ENCODE measurements at regions not wholly inside any gene's neighbourhood (a gene's known extent, or its start where the extent isn't known, plus 50 kb on each side); places are given as distances from the start of the nearest gene placed in this dataset.

DNA sequence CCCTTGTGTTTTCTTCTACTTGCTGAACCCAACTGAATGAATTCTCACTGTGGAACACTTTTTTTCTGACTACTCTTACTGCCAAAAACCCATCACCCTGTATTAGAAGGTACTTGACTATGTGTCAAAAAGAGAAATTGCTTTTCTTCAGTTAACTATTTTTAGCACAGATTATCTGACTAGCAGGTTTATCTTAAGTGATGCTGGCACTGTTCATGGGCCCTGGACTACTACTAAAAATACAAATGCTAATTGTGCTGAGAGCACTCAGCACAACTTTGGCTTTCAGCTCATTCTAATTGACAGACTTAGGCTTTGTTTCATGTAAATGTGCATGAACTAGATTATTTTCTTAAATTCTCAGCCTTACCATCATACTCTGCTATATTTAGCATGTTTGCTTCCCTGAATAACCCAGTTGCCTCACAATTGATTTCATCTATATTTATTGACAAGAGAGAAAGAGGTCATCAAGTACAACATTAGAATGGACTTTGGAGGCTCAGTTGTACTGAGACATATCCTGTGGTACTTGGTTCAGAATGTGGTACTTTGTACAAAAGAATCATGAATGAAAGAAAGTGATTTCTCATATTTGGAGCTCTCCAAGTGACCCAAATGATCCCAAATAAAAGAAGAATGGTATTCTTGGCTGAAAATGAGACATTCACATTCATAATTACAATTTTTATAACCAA lies 478.3 kb downstream of the KCNA4 start:
- TF ChIP-seq, protein P1, sequence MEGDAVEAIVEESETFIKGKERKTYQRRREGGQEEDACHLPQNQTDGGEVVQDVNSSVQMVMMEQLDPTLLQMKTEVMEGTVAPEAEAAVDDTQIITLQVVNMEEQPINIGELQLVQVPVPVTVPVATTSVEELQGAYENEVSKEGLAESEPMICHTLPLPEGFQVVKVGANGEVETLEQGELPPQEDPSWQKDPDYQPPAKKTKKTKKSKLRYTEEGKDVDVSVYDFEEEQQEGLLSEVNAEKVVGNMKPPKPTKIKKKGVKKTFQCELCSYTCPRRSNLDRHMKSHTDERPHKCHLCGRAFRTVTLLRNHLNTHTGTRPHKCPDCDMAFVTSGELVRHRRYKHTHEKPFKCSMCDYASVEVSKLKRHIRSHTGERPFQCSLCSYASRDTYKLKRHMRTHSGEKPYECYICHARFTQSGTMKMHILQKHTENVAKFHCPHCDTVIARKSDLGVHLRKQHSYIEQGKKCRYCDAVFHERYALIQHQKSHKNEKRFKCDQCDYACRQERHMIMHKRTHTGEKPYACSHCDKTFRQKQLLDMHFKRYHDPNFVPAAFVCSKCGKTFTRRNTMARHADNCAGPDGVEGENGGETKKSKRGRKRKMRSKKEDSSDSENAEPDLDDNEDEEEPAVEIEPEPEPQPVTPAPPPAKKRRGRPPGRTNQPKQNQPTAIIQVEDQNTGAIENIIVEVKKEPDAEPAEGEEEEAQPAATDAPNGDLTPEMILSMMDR (IDR thresholded peaks at IDR 0.05; ENCODE audit: control insufficient read depth, insufficient read depth, low read depth, low read length, missing control alignments): no peak
- H3K4me3 ChIP-seq (ENCODE audit: control insufficient read depth, low read depth, low read length): no peak overlapping the region
- DNase-seq (ENCODE audit: low read depth): no peak

DNA sequence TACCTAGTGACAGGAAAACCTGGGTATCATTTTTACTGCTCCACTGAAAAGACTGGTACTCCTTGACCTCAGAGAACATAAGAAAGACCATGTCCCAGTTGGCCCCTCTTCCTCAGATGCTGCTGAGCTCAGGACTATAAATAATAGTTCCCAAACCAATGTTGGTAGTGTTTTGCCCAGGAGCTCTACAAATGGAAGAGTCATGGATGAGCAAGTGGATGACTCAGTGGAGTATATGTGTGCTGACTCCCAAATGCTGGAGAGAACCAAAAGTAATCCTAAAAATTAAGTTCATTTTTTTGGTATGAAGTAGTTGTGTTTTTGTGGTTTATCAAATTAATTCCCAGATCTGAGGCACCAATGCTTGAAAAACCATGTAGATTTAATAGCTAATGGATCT lies 482.0 kb downstream of the KCNA4 start:
- DNase-seq (ENCODE audit: low read depth): no peak
- H3K4me3 ChIP-seq (ENCODE audit: control insufficient read depth, low read depth, low read length): no peak overlapping the region
- TF ChIP-seq, protein P1 (IDR thresholded peaks at IDR 0.05; ENCODE audit: control insufficient read depth, insufficient read depth, low read depth, low read length, missing control alignments): no peak

DNA sequence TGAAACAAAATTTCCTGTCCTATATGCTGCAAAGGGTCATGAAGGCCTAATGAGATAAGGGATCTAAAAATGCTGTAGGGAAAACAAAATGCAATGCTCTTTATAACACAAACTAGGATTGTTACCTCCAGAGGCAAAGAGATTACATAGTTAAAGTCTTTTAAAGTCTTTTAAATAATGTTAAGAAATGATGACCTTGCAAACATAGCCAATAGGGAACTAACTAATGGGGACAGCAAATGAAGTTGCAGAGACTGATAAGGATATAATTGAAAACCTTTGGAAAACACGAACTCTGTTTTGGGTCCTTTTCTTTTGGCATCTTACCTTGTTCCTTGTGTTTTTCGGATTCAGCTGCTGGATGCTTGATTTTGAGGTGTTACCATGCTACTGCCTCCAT lies 485.9 kb downstream of the KCNA4 start:
- H3K4me3 ChIP-seq (ENCODE audit: control insufficient read depth, low read depth, low read length): no peak overlapping the region
- no peak for DNase-seq (ENCODE audit: low read depth)
- TF ChIP-seq, protein P1 (IDR thresholded peaks at IDR 0.05; ENCODE audit: control insufficient read depth, insufficient read depth, low read depth, low read length, missing control alignments): no peak

DNA sequence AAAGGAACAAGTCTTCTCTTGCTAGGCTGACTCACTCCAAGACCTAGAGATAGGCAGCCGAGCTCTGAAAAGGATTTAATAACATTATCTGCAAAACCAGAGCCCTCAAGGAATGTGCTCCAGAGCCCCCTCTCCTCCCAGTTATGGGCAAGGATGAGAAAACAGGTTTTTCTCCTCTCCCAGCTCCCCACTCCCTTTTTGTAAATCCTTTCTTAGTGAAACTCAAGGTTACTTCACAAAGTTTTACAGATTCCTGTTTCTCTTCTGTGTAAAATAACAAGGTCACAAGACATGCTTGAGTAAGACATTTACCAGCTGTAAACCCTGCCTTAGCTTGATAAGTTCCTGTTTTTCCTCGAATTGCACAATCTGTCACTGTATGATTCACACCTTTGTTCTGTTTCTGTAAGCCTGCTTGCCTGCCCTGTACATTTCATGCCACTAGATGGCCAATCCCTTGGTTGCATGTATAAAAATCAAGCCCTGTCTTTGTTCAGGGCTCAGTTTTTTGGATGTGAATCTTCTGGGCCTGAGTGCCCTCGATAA lies 489.4 kb downstream of the KCNA4 start:
- DNase-seq (ENCODE audit: low read depth): peak; percentile 3
- H3K4me3 ChIP-seq (ENCODE audit: control insufficient read depth, low read depth, low read length): no peak overlapping the region
- TF ChIP-seq, protein P1 (IDR thresholded peaks at IDR 0.05; ENCODE audit: control insufficient read depth, insufficient read depth, low read depth, low read length, missing control alignments): peak; percentile 25

DNA sequence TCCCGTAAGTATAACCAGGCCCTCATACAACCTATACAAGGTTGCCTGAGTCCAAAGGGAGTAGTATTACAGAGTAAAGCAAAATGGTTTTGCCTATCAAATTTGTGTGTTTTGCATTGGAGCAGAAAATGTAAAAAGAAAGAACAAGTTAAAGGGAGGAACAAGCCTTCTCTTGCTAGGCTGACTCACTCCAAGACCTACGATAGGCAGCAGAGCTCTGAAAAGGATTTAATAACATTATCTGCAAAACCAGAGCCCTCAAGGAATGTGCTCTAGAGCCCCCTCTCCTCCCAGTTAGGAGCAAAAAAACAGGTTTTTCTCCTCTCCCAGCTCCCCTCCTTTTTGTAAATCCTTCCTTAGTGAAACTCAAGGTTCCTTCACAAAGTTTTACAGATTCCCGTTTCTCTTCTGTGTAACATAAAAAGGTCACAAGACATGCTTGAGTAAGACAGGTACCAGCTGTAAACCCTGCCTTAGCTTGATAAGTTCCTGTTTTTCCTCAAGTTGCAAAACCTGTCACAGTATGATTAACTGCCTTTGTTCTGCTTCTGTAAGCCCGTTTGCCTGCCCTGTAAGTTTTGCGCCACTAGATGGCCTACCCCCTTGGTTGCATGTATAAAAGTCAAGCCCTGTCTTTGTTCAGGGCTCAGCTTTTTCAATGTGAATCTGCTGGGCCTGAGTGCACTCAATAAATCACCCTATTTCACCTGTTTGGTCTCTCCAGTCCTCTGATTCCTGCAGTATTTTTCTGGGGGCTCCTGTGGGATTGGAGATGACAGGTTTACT lies 498.2 kb downstream of the KCNA4 start:
- DNase-seq (ENCODE audit: low read depth): no peak
- H3K4me3 ChIP-seq (ENCODE audit: control insufficient read depth, low read depth, low read length): no peak overlapping the region
- TF ChIP-seq, protein P1 (IDR thresholded peaks at IDR 0.05; ENCODE audit: control insufficient read depth, insufficient read depth, low read depth, low read length, missing control alignments): no peak

DNA sequence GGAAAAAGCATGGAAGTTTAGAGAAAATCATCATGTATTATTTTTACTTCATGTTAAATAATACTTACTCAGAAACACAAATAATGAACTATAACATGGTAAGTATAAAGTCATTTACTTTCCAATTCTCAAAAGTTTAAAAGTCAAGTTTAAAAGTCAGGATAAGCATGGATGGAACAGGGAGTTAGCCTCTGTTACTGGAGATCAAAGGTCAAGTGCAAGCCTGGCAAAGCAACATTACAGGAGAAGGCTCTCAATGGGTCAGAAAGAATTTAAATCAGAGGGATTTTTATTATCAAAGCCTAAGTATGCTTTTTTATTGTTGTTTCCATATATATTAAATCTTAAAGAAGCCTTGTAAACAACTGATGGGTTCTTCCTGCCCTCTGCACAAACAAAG lies 505.4 kb downstream of the KCNA4 start:
- H3K4me3 ChIP-seq (ENCODE audit: control insufficient read depth, low read depth, low read length): no peak overlapping the region
- TF ChIP-seq, protein P1 (IDR thresholded peaks at IDR 0.05; ENCODE audit: control insufficient read depth, insufficient read depth, low read depth, low read length, missing control alignments): no peak
- DNase-seq (ENCODE audit: low read depth): no peak
